HUDEP-2 (cell line): ENCODE measurements at regions not wholly inside any gene's neighbourhood (a gene's known extent, or its start where the extent isn't known, plus 50 kb on each side); places are given as distances from the start of the nearest gene placed in this dataset.

Experiments used
- DNase-seq, 76 experiments: peaks; one replicate each; lab custom pipeline; 2025; ENCODE audit not compliant: unreplicated experiment in 76 of 76; lab: John Stamatoyannopoulos, UW

- no peak for DNase-seq
Measured at GRCh38 chr12:107487011-107487680, 198.5 kb upstream of the PWP1 start.

DNA sequence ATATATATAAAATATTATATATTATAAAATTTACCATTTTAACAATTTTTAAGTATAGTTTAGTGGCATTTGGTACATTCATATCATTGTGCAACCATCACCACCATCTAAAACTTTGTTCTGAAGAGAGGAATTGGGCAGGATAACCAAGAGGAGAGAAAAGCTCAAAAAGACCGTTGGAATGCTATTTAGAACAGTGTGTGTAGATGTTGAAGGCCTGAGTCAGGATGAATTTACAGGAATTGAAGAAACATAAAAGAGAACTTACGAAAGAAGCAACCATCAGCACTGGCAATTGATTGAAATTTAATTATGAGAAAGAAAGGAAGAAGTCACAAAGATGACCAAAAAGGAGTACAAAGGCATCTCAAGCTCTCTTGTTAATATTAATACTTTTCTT is 196.9 kb upstream of the PWP1 start:
- DNase-seq: no peak

DNA sequence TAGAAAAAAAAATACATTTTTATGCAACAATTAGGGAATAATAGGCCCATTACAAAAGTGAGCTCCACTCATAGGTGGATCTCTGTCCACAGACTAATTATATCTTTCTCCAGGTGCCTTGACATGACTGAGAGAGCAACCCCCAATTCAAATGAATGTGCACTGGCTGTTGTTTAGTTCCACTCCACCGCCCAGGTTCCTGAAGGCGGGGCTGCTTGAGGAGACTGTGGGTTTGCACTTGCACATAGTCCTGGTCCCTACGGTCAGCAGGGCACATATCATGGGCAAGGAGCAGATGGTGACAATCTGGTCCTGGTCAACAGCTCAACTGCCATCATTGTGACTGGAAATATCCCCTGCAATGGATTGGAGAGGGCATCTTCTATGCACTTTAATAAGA is 195.6 kb upstream of the PWP1 start:
- no peak for DNase-seq

GRCh38 chr12:107491856-107492255 is 193.7 kb upstream of the PWP1 start:
- DNase-seq: no peak

DNA sequence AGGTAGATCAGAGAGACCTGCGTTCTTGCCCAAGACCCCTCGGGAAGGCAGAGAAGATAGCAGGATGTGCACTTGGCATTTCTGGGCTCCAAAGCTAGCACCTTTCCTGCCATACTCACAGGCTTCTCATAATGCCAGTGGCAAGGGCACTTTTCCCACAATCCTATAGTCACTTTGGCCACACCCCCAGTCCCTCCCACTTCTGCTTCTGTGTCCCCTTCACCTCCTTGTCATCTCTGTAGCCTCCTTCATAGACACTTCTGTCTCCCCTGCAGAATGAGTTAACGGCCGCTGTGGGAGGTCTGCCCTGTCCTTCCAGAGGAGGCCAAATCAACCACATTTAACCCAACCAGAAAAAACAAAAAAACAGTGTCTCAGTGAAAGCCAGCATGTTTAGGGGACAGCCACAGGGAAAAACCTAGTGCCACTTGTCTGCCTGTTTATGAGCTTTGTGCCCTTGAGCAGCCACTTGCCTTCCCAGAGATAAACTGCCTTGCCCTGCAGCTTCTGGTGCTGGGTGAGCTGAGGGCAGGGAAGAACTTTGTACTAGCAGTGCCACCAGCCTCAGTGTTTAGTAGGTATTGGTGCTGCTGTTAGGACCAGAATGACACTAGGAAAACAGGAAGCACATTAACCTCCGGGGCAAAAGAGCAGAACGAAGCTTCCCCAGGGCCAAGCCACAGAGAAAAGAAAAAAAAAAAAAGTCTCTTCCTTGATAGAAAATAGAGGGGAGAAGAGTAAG is 193.0 kb upstream of the PWP1 start:
- DNase-seq: no peak

DNA sequence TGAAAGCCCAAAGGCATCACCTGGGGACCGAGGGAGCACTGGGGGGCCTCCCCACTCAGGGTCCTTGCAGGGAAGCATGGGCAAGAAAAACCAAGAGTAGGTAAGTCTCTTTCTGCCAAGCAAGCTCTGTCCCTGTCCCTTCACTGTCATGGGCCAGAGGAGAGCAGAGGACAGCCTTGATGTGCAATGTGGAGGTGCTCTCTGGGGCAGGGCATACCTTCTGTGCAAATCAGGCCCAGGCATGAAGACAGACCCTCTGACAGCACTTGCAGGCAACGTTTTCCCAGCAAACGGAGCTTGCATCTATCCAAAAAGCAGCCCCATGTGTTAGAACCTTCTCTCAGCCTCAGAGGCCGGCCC is 192.5 kb upstream of the PWP1 start:
- DNase-seq: no peak

- no peak for DNase-seq
Measured at GRCh38 chr12:107493666-107494065, 191.9 kb upstream of the PWP1 start.

DNA sequence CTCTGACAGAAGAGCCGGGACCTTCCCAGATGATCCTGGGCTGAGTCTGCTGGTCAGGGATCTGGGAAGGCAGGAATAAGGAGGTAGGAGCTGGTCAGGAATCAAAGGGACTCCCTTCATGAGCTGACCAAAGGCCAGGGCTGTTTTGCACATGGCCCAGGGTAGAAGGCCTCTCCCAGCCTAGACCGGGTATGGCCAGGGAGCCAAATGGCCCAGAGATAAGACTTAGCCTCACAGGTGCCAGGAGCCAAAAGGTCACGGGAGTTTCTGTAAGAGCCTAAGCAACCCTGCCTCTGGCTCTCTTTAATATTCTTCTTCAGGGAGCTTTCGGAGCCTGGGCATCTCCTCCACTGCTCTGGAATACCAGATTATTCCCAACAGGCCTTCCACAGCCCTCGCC is 191.3 kb upstream of the PWP1 start:
- no peak for DNase-seq

DNA sequence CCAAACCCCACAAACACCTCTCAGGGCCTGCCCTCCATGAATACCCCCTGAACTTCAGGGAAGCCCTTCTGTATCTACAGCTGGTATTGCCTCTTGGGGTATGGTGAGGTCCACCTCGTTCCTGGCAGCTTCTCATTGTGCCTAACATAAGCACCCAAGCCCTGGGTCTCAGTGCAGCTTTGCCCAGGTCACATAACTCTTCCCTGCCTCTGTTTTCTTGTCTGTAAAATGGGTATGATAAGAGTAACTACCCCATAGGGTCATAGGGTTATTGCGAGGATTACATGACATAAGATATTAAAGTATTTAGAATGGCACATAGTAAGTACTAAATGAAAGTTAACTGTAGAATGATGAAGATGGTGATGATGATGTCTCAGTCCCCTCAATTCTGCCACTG is 190.0 kb upstream of the PWP1 start:
- DNase-seq: no peak

DNA sequence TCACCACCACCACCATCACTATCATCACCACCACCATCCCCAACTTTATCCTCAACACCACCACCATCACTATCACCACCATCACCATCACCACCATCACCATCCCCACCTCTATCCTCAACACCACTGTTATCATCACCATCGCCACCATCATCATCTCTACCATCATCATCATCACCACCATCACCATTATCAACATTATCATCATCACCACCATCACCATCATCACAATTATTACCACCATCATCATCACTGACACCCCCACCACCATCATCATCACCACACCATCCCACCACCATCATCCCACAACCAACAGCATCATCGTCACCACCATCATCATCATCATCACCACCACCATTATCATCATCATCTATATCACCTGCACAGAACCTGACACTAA is 188.4 kb upstream of the PWP1 start:
- DNase-seq: no peak

DNA sequence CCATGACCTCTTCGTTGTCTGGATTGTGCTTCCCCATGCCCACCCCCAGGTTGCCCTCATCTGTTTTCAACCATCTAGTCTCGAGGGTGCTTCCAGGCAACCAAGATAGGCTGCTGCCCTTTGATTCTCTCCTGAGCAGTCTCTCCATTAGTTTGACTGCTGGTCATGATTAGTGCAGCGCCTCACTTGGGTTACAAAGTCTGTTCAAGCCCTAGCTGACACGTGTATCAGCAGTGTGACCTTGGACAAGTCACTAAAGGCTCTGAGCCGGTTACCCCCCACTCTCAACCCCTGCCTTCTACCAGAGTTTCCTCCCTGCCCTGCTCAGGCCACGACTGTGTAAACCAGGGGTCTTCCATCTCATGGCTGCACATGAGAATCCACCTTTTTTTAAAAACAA is 185.3 kb upstream of the PWP1 start:
- DNase-seq: no peak

DNA sequence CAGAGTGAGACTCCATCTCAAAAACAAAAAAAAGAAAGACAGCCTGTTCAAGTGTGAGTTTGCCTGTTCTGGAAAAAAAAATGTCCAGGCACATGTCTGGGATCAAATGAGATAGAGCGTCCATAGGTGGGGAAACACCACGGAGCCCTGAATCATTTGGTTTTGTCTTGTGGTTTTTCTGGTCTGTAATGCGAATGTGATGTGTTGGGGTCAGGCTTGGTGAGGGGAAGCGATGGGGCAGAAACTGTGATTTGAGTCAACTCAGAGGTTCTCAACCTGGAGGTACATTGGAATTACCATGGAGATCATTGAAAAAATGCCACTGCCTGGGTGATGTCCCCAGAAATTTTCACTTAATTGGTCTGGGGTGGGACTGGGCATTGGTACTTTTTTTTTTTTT is 183.9 kb upstream of the PWP1 start:
- no peak for DNase-seq

GRCh38 chr12:107503129-107503855 is 182.3 kb upstream of the PWP1 start:
- DNase-seq: peak in 10 of 76 experiments; percentile 3 to 37 (median 16)

GRCh38 chr12:107503887-107504885 is 181.4 kb upstream of the PWP1 start:
- no peak for DNase-seq

- DNase-seq: no peak
Measured at GRCh38 chr12:107509421-107509820, 176.2 kb upstream of the PWP1 start.

- DNase-seq: no peak
Measured at GRCh38 chr12:107510211-107510610, 175.4 kb upstream of the PWP1 start.

GRCh38 chr12:107511292-107511691 is 174.3 kb upstream of the PWP1 start:
- DNase-seq: no peak

GRCh38 chr12:107512391-107512790 is 173.2 kb upstream of the PWP1 start:
- no peak for DNase-seq

DNA sequence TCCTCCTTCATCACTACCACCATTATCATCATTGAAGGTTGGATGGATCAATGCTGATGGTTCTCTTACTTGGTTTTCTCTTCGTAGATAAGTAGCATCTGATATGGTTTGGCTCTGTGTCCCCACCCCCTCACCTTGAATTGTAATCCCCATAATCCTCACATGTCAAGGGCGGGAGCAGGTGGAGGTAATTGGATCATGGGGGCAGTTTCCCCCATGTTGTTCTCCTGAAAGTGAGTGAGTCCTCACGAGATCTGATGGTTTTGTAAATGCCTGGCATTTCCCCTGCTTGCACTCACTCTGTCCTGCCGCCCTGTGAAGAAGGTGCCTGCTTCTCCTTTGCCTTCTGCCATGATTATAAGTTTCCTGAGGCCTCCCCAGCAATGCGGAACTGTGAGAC is 172.4 kb upstream of the PWP1 start:
- DNase-seq: no peak

DNA sequence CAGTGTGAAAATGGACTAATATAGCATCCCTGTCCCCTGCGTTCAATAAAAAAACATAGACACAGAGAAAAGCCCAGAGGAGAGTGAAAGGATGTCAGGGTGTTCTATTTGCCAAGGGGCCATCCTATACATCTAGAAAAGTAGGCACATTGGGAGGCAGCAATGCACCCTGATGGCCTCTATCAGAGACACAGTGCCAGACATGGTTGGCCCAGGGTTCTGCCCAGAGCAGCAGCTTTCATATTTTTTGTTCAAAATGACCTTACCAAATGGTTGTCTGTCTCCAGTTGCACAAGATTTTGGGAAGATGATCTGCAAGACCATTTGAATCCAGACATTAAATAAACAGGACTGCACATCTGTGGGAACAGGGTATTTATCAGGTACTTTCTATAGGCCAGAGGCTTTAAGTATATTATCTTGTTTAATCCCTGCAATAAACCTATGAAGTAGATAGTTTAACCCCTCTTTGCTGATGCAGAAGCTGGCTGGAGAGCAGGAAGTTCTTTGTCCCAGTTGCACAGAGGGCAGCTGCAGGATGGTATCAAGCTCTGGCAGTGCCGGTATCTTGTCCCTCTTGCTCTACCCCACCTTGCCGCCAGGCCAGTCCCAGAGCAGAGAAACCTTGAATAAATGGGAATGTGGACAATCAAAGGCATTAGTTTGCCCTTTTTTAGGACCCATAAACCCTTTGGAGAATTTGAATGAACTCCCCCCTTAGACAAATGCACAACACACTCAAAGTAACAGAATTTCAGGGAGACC is 171.8 kb upstream of the PWP1 start:
- no peak for DNase-seq
